ENCODE measurements at regions not wholly inside any gene's neighbourhood (a gene's known extent, or its start where the extent isn't known, plus 50 kb on each side); places are given as distances from the start of the nearest gene placed in this dataset.

- Histone ChIP-seq H3K4ac (ENCODE audit: low read length) (no peak overlapping the region), H3K36me3 (replicated peaks in 1 of 2; ENCODE audit: control insufficient read depth in 2 of 2, insufficient read depth in 2 of 2, low read length in 2 of 2) (no peaks in the 10 kb centered on the region), H3K4me2 (ENCODE audit: insufficient read depth, low read length, poor library complexity, severe bottlenecking) (no peak overlapping the region), H2BK15ac (ENCODE audit: low read length) (no peak overlapping the region), H3K23ac (ENCODE audit: low read depth, low read length, poor library complexity) (no peak overlapping the region), H3K18ac (ENCODE audit: low read length) (no peak overlapping the region), H4K91ac (ENCODE audit: low read depth, low read length, poor library complexity) (no peak overlapping the region), H3K4me3 (ENCODE audit: low read length in 2 of 2) (no peak overlapping the region), H3K4me1 (ENCODE audit: control insufficient read depth in 2 of 2, insufficient read depth in 1 of 2, low read depth in 1 of 2, low read length in 2 of 2) (no peaks in the 10 kb centered on the region), H3K9me3 (replicated peaks in 1 of 2; ENCODE audit: control insufficient read depth in 2 of 2, insufficient read depth in 1 of 2, low read depth in 1 of 2, low read length in 2 of 2) (no peaks in the 10 kb centered on the region), H2BK120ac (ENCODE audit: low read depth, low read length) (no peak overlapping the region), H2BK5ac (ENCODE audit: low read length) (no peak overlapping the region), H3K27ac (replicated peaks; ENCODE audit: low read length) (no peak overlapping the region), H4K8ac (ENCODE audit: low read depth, low read length) (no peak overlapping the region), H3K9ac (ENCODE audit: low read depth, low read length, poor library complexity) (no peak overlapping the region), H2AK5ac (ENCODE audit: low read depth, low read length) (no peak overlapping the region), H3K27me3 (ENCODE audit: control insufficient read depth in 3 of 3, insufficient read depth in 3 of 3, low read depth in 1 of 3, low read length in 3 of 3) (no peaks in the 10 kb centered on the region), H3K79me1 (ENCODE audit: low read depth, low read length) (no peaks in the 10 kb centered on the region), H3K14ac (ENCODE audit: low read length) (no peak overlapping the region), H2AFZ (ENCODE audit: low read length) (no peak overlapping the region), H2BK12ac (ENCODE audit: low read length) (no peak overlapping the region)
- WGBS, 2 donors (ENCODE audit: extremely low coverage in 2 of 2, insufficient read length in 2 of 2, insufficient replicate concordance in 1 of 2): no CpG with 5 or more reads among the region's 1 CpG
- DNase-seq (ENCODE audit: low spot score): no peak
Observed at GRCh38 chr2:13480057-13480456, 763.3 kb downstream of the TRIB2 start.

DNA sequence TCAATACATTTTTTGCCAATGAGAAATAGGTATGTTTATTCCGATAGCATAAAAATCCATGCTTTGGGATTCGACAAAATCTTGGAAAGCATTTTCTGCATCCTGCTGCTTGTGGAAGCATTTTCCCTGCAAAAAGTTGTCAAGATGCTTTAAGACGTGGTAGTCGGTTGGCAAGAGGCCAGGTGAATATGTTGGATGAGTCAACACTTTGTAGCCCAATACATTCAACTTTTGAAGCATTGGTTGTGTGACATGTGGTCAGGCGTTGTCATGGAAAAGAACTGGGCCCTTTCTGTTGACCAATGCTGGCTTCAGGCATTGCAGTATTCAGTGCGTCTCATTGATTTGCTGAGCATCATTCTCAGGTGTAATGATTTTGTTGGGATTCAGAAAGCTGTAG lies 764.5 kb downstream of the TRIB2 start:
- H2AFZ ChIP-seq (ENCODE audit: low read length): no peak overlapping the region
- no peak overlapping the region for H3K27ac ChIP-seq (replicated peaks; ENCODE audit: low read length)
- no peak for DNase-seq (ENCODE audit: low spot score)
- H4K91ac ChIP-seq (ENCODE audit: low read depth, low read length, poor library complexity): no peak overlapping the region
- no peak overlapping the region for H3K4ac ChIP-seq (ENCODE audit: low read length)
- H3K4me1 ChIP-seq (ENCODE audit: control insufficient read depth in 2 of 2, insufficient read depth in 1 of 2, low read depth in 1 of 2, low read length in 2 of 2): no peaks in the 10 kb centered on the region
- no peaks in the 10 kb centered on the region for H3K27me3 ChIP-seq (ENCODE audit: control insufficient read depth in 3 of 3, insufficient read depth in 3 of 3, low read depth in 1 of 3, low read length in 3 of 3)
- H2BK5ac ChIP-seq (ENCODE audit: low read length): no peak overlapping the region
- no CpG with 5 or more reads among the region's 6 CpGs for WGBS, 2 donors (ENCODE audit: extremely low coverage in 2 of 2, insufficient read length in 2 of 2, insufficient replicate concordance in 1 of 2)
- H3K4me3 ChIP-seq (ENCODE audit: low read length in 2 of 2): no peak overlapping the region
- H2AK5ac ChIP-seq (ENCODE audit: low read depth, low read length): no peak overlapping the region
- no peaks in the 10 kb centered on the region for H3K36me3 ChIP-seq (replicated peaks in 1 of 2; ENCODE audit: control insufficient read depth in 2 of 2, insufficient read depth in 2 of 2, low read length in 2 of 2)
- H3K4me2 ChIP-seq (ENCODE audit: insufficient read depth, low read length, poor library complexity, severe bottlenecking): no peak overlapping the region
- no peak overlapping the region for H3K14ac ChIP-seq (ENCODE audit: low read length)
- H2BK12ac ChIP-seq (ENCODE audit: low read length): no peak overlapping the region
- H3K9ac ChIP-seq (ENCODE audit: low read depth, low read length, poor library complexity): no peak overlapping the region
- H3K79me1 ChIP-seq (ENCODE audit: low read depth, low read length): no peaks in the 10 kb centered on the region
- H2BK15ac ChIP-seq (ENCODE audit: low read length): no peak overlapping the region
- H3K23ac ChIP-seq (ENCODE audit: low read depth, low read length, poor library complexity): no peak overlapping the region
- no peak overlapping the region for H4K8ac ChIP-seq (ENCODE audit: low read depth, low read length)
- no peak overlapping the region for H3K18ac ChIP-seq (ENCODE audit: low read length)
- H2BK120ac ChIP-seq (ENCODE audit: low read depth, low read length): no peak overlapping the region
- no peaks in the 10 kb centered on the region for H3K9me3 ChIP-seq (replicated peaks in 1 of 2; ENCODE audit: control insufficient read depth in 2 of 2, insufficient read depth in 1 of 2, low read depth in 1 of 2, low read length in 2 of 2)

DNA sequence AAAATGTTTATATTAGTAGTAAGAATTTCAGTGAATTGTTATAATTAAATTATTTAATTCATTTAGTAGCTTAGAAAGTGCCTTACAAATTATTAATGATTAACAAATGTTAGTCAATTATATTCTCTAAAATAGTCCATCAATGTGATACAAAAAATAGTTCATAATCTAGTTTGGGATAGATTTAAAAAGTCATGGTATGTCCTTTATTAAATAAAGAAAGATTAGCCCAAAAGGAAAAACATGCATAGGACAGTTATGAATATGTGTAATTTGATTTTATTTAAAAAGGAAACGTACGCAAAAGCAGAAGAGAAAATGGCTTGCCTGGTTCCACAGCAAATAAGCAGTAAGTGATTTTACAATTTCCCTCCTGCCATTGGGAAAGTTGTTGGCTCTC lies 768.5 kb downstream of the TRIB2 start:
- H3K9me3 ChIP-seq (replicated peaks in 1 of 2; ENCODE audit: control insufficient read depth in 2 of 2, insufficient read depth in 1 of 2, low read depth in 1 of 2, low read length in 2 of 2): no peaks in the 10 kb centered on the region
- no peak overlapping the region for H2BK5ac ChIP-seq (ENCODE audit: low read length)
- DNase-seq (ENCODE audit: low spot score): no peak
- no peak overlapping the region for H4K8ac ChIP-seq (ENCODE audit: low read depth, low read length)
- no peak overlapping the region for H2BK12ac ChIP-seq (ENCODE audit: low read length)
- no peak overlapping the region for H2BK15ac ChIP-seq (ENCODE audit: low read length)
- no peak overlapping the region for H2BK120ac ChIP-seq (ENCODE audit: low read depth, low read length)
- H3K4ac ChIP-seq (ENCODE audit: low read length): no peak overlapping the region
- no peak overlapping the region for H3K23ac ChIP-seq (ENCODE audit: low read depth, low read length, poor library complexity)
- no peaks in the 10 kb centered on the region for H3K36me3 ChIP-seq (replicated peaks in 1 of 2; ENCODE audit: control insufficient read depth in 2 of 2, insufficient read depth in 2 of 2, low read length in 2 of 2)
- H3K9ac ChIP-seq (ENCODE audit: low read depth, low read length, poor library complexity): no peak overlapping the region
- WGBS, 2 donors (ENCODE audit: extremely low coverage in 2 of 2, insufficient read length in 2 of 2, insufficient replicate concordance in 1 of 2): no CpG with 5 or more reads among the region's 2 CpGs
- no peak overlapping the region for H3K4me2 ChIP-seq (ENCODE audit: insufficient read depth, low read length, poor library complexity, severe bottlenecking)
- H2AK5ac ChIP-seq (ENCODE audit: low read depth, low read length): no peak overlapping the region
- no peak overlapping the region for H4K91ac ChIP-seq (ENCODE audit: low read depth, low read length, poor library complexity)
- H3K4me1 ChIP-seq (ENCODE audit: control insufficient read depth in 2 of 2, insufficient read depth in 1 of 2, low read depth in 1 of 2, low read length in 2 of 2): no peaks in the 10 kb centered on the region
- H3K14ac ChIP-seq (ENCODE audit: low read length): no peak overlapping the region
- H3K27me3 ChIP-seq (ENCODE audit: control insufficient read depth in 3 of 3, insufficient read depth in 3 of 3, low read depth in 1 of 3, low read length in 3 of 3): no peaks in the 10 kb centered on the region
- no peak overlapping the region for H3K4me3 ChIP-seq (ENCODE audit: low read length in 2 of 2)
- no peak overlapping the region for H3K27ac ChIP-seq (replicated peaks; ENCODE audit: low read length)
- no peaks in the 10 kb centered on the region for H3K79me1 ChIP-seq (ENCODE audit: low read depth, low read length)
- no peak overlapping the region for H3K18ac ChIP-seq (ENCODE audit: low read length)
- no peak overlapping the region for H2AFZ ChIP-seq (ENCODE audit: low read length)

DNA sequence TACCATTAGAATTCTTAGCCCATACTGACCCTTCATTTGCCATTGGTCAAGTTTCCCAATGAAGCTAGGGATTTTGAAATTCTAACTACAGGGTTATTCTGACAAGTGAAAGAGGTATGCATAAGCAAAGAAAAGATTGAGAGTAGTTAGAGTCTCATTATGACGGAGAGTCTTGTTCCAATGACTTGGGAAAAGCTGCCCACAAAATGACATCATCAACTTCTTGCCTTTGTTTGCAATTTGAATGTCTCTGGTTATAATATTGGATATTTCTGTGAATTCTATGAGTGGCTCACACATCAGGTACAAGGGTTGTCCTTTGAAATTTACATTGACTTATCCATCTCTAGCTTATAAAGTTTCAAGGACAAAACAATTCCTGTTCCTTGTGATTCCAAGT lies 772.2 kb downstream of the TRIB2 start:
- no peaks in the 10 kb centered on the region for H3K36me3 ChIP-seq (replicated peaks in 1 of 2; ENCODE audit: control insufficient read depth in 2 of 2, insufficient read depth in 2 of 2, low read length in 2 of 2)
- no peak overlapping the region for H3K4ac ChIP-seq (ENCODE audit: low read length)
- H3K4me1 ChIP-seq (ENCODE audit: control insufficient read depth in 2 of 2, insufficient read depth in 1 of 2, low read depth in 1 of 2, low read length in 2 of 2): no peaks in the 10 kb centered on the region
- no peak overlapping the region for H3K14ac ChIP-seq (ENCODE audit: low read length)
- no peaks in the 10 kb centered on the region for H3K9me3 ChIP-seq (replicated peaks in 1 of 2; ENCODE audit: control insufficient read depth in 2 of 2, insufficient read depth in 1 of 2, low read depth in 1 of 2, low read length in 2 of 2)
- H3K4me2 ChIP-seq (ENCODE audit: insufficient read depth, low read length, poor library complexity, severe bottlenecking): no peak overlapping the region
- H4K8ac ChIP-seq (ENCODE audit: low read depth, low read length): no peak overlapping the region
- no peak overlapping the region for H3K18ac ChIP-seq (ENCODE audit: low read length)
- H2BK12ac ChIP-seq (ENCODE audit: low read length): no peak overlapping the region
- no CpG with 5 or more reads among the region's 1 CpG for WGBS, 2 donors (ENCODE audit: extremely low coverage in 2 of 2, insufficient read length in 2 of 2, insufficient replicate concordance in 1 of 2)
- H2AK5ac ChIP-seq (ENCODE audit: low read depth, low read length): no peak overlapping the region
- no peak for DNase-seq (ENCODE audit: low spot score)
- H2BK120ac ChIP-seq (ENCODE audit: low read depth, low read length): no peak overlapping the region
- H2BK15ac ChIP-seq (ENCODE audit: low read length): no peak overlapping the region
- no peak overlapping the region for H3K27ac ChIP-seq (replicated peaks; ENCODE audit: low read length)
- no peak overlapping the region for H2AFZ ChIP-seq (ENCODE audit: low read length)
- H2BK5ac ChIP-seq (ENCODE audit: low read length): no peak overlapping the region
- no peak overlapping the region for H3K9ac ChIP-seq (ENCODE audit: low read depth, low read length, poor library complexity)
- no peak overlapping the region for H4K91ac ChIP-seq (ENCODE audit: low read depth, low read length, poor library complexity)
- no peak overlapping the region for H3K23ac ChIP-seq (ENCODE audit: low read depth, low read length, poor library complexity)
- no peaks in the 10 kb centered on the region for H3K79me1 ChIP-seq (ENCODE audit: low read depth, low read length)
- no peaks in the 10 kb centered on the region for H3K27me3 ChIP-seq (ENCODE audit: control insufficient read depth in 3 of 3, insufficient read depth in 3 of 3, low read depth in 1 of 3, low read length in 3 of 3)
- H3K4me3 ChIP-seq (ENCODE audit: low read length in 2 of 2): no peak overlapping the region

All from neuronal stem cell (in vitro differentiated cells).